HepG2 (cell line): ENCODE measurements at regions not wholly inside any gene's neighbourhood (a gene's known extent, or its start where the extent isn't known, plus 50 kb on each side); places are given as distances from the start of the nearest gene placed in this dataset.

Source experiments
- ATAC-seq: fragments of 200-7000 bp; cut with Tn5 transposase; 3 replicates; pipeline ENCODE4 v1.9.1; 2020; ENCODE audit warnings: mild to moderate bottlenecking, moderate library complexity
- BruUV-seq: library from RNA; stranded (reverse); fragments of 400-500 nt; replicated peaks from 2 replicates; lab custom pipeline; 2021; lab: Mats Ljungman, UMichigan
- CTCF ChIA-PET: fragments of 300-600 bp; formaldehyde crosslinking; extraction: SDS; loops from one replicate; lab custom pipeline; 2021; ENCODE audit warnings: low total read pairs, inconsistent platforms, low intra/inter-chr PET ratio; lab: Yijun Ruan, JAX
- POLR2A ChIA-PET: fragments of 350-600 bp; sonication (Branson Sonifier 250); formaldehyde crosslinking; loops from one replicate; lab custom pipeline; 2020; ENCODE audit warnings: antibody characterized with exemption, inconsistent platforms; lab: Yijun Ruan, JAX
- DNase-seq: peaks from one replicate; pipeline ENCODE4 v3.0.0-alpha.2; 2015; ENCODE audit warnings: low spot score
- FAIRE-seq: peaks from 3 replicates; lab custom pipeline; 2011; peaks lifted over from hg19 to GRCh38; lab: Jason Lieb, UNC
- H2AFZ ChIP-seq: one replicate; pipeline ENCODE4 v1.6.1; 2011; ENCODE audit warnings: low read length, inconsistent platforms
- H3K27ac ChIP-seq: fragments of 300-600 bp; 3 replicates; pipeline ENCODE4 v1.8.0; 2011; ENCODE audit warnings: mixed run types, mild to moderate bottlenecking, mixed read lengths, low read length, inconsistent platforms; ENCODE audit not compliant: insufficient read depth; ENCODE audit errors: extremely low read length
- H3K27me3 ChIP-seq, 2 experiments: fragments of 200-600 bp in 1 of 2; 2 replicates in 1 of 2; 3 replicates in 1 of 2; pipeline versions ENCODE4 v1.6.0 to v1.8.0; 2011; ENCODE audit warnings: low read length in 2 of 2, mild to moderate bottlenecking in 2 of 2, moderate library complexity in 2 of 2, inconsistent platforms in 1 of 2; ENCODE audit not compliant: insufficient read depth in 2 of 2, control insufficient read depth in 1 of 2
- H3K36me3 ChIP-seq, 2 experiments: fragments of 200-600 bp in 1 of 2; replicated peaks in 1 of 2; 2 replicates in 1 of 2; 3 replicates in 1 of 2; pipeline versions ENCODE4 v1.5.1 to v1.8.0; 2011; ENCODE audit warnings: low read length in 2 of 2, inconsistent platforms in 1 of 2; ENCODE audit not compliant: insufficient read depth in 2 of 2, control insufficient read depth in 1 of 2
- H3K4me1 ChIP-seq: 2 replicates; pipeline ENCODE4 v1.5.1; 2012; ENCODE audit warnings: low read length, inconsistent platforms; ENCODE audit not compliant: insufficient read depth
- H3K4me2 ChIP-seq: 2 replicates; pipeline ENCODE4 v1.6.0; 2011; ENCODE audit warnings: low read depth, low read length, inconsistent platforms
- H3K4me3 ChIP-seq, 3 experiments: fragments of 200-600 bp in 1 of 3; sonication (generic), shearing (Covaris generic) in 1 of 3; replicated peaks in 1 of 3; 2 replicates each; pipeline ENCODE4 v1.5.1; 2011 to 2016; ENCODE audit warnings: low read length in 3 of 3, inconsistent platforms in 2 of 3, low read depth in 2 of 3, mild to moderate bottlenecking in 2 of 3, control low read depth in 1 of 3, mixed read lengths in 1 of 3; ENCODE audit not compliant: insufficient read depth in 1 of 3
- H3K79me2 ChIP-seq: one replicate; pipeline ENCODE4 v1.6.1; 2011; ENCODE audit warnings: low read length, inconsistent platforms; ENCODE audit not compliant: insufficient read depth
- H3K9ac ChIP-seq: 2 replicates; pipeline ENCODE4 v1.6.0; 2011; ENCODE audit warnings: mild to moderate bottlenecking, low read depth, low read length, inconsistent platforms; ENCODE audit not compliant: insufficient read depth
- H3K9me3 ChIP-seq: 2 replicates; pipeline ENCODE4 v1.5.1; 2012; ENCODE audit warnings: mild to moderate bottlenecking, low read length
- H4K20me1 ChIP-seq: 2 replicates; pipeline ENCODE4 v1.6.0; 2011; ENCODE audit warnings: inconsistent platforms, mild to moderate bottlenecking, low read length, moderate library complexity; ENCODE audit not compliant: insufficient read depth
- DMTF1 ChIP-seq: sonication (generic); formaldehyde crosslinking; IDR thresholded peaks from 2 replicates; pipeline ENCODE4 v1.4.0; 2020; ENCODE audit warnings: mild to moderate bottlenecking, missing genetic modification reagents
- ELF3 ChIP-seq: IDR thresholded peaks from 2 replicates; pipeline ENCODE4 v1.6.1; 2016; ENCODE audit warnings: missing genetic modification reagents, missing compliant biosample characterization
- JUN ChIP-seq: sonication (generic); formaldehyde crosslinking; IDR thresholded peaks from 2 replicates; pipeline ENCODE4 v1.4.0; 2020; ENCODE audit warnings: mild to moderate bottlenecking, missing genetic modification reagents
- PRDM10 ChIP-seq: sonication (generic); formaldehyde crosslinking; IDR thresholded peaks from 2 replicates; pipeline ENCODE4 v1.4.0; 2020; ENCODE audit warnings: low read depth, missing genetic modification reagents
- SIX1 ChIP-seq: sonication (generic); formaldehyde crosslinking; IDR thresholded peaks from 2 replicates; pipeline ENCODE4 v1.4.0; 2020; ENCODE audit warnings: missing genetic modification reagents, borderline replicate concordance
- SP5 ChIP-seq: IDR thresholded peaks from 2 replicates; pipeline ENCODE4 v1.6.1; 2016; ENCODE audit warnings: low read depth, borderline replicate concordance
- ZNF136 ChIP-seq: sonication (generic); formaldehyde crosslinking; IDR thresholded peaks from 2 replicates; pipeline ENCODE4 v1.8.1; 2022; ENCODE audit warnings: low read depth, mild to moderate bottlenecking, moderate library complexity, missing genetic modification reagents
- ZNF251 ChIP-seq: sonication (generic); formaldehyde crosslinking; IDR thresholded peaks from 2 replicates; pipeline ENCODE4 v1.9.0; 2021; ENCODE audit warnings: mild to moderate bottlenecking, missing genetic modification reagents
- ZNF468 ChIP-seq: sonication (generic); formaldehyde crosslinking; IDR thresholded peaks from 2 replicates; pipeline ENCODE4 v1.8.0; 2022; ENCODE audit warnings: mild to moderate bottlenecking, moderate library complexity, missing genetic modification reagents
- ZNF597 ChIP-seq: sonication (generic); formaldehyde crosslinking; IDR thresholded peaks from 2 replicates; pipeline ENCODE4 v1.5.0; 2020; ENCODE audit warnings: missing genetic modification reagents
- ZNF670 ChIP-seq: sonication (generic); formaldehyde crosslinking; IDR thresholded peaks from 2 replicates; pipeline ENCODE4 v1.8.0; 2022; ENCODE audit warnings: mild to moderate bottlenecking, missing genetic modification reagents, borderline replicate concordance
- ZNF761 ChIP-seq: sonication (generic); formaldehyde crosslinking; conservative IDR thresholded peaks from 2 replicates; pipeline ENCODE4 v1.4.0; 2020; ENCODE audit warnings: mild to moderate bottlenecking, missing genetic modification reagents
- in situ Hi-C: cut with HindIII; loops from 2 replicates; pipeline ENCODE4 v1.10.0; 2017; ENCODE audit warnings: low pct_unique_long_range_greater_than_20kb; ENCODE audit not compliant: extremely low pct_ligation_motif_present
- intact Hi-C: fragments of 100-400 bp; cut with micrococcal nuclease; formaldehyde crosslinking; loops from one replicate; pipeline ENCODE4 v1.10.0; 2022; ENCODE audit not compliant: unreplicated experiment

DNA sequence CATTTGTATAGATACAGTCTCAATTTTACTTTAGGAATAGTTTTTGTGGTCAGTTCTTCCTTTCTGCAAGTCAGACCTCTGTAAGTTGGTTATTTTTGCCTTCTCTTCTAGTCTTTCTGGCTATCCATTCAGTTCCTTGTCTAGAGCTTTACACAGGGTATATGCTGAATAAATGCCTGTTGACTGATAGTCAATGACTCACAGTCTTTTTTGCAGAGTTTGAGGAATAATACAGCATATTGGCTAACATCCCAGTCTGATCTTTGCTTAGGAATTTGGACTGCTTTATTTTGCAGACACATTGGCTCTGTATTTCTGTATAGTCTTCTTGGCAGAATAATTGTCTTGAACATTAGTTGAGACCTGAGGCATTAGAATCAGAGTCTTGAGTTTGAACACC lies 132.4 kb downstream of the MAGEC1 start:
- BruUV-seq = no TSS peak
- no peak overlapping the region for H3K4me2 ChIP-seq
- in situ Hi-C loops = no loop called here
- peaks cover 52% of the 10 kb centered on the region for H3K9me3 ChIP-seq
- no peak overlapping the region for H2AFZ ChIP-seq
- ChIA-PET CTCF (no interaction called here), POLR2A (no interaction called here)
- H3K4me1 ChIP-seq = no peaks in the 10 kb centered on the region
- H3K27me3 ChIP-seq = no peaks in the 10 kb centered on the region
- no peak for TF ChIP-seq JUN (CRISPR knock-in tag)
- no peak for TF ChIP-seq DMTF1
- no peak for TF ChIP-seq ZNF670
- no peak for TF ChIP-seq ZNF597
- TF ChIP-seq ZNF251 (CRISPR knock-in tag) = no peak
- TF ChIP-seq ZNF468 (CRISPR knock-in tag) = no peak
- TF ChIP-seq ZNF136 = no peak
- no peak for TF ChIP-seq SIX1 (CRISPR knock-in tag)
- no peak for TF ChIP-seq PRDM10 (CRISPR knock-in tag)
- TF ChIP-seq ELF3 (CRISPR knock-in tag) = no peak
- TF ChIP-seq ZNF761 (CRISPR knock-in tag) = no peak
- no peak for TF ChIP-seq SP5 (CRISPR knock-in tag)
- ATAC-seq (no peak), DNase-seq (no peak), FAIRE-seq (no peak)
- intact Hi-C loops = no loop called here
- no peak overlapping the region for H3K4me3 ChIP-seq
- no peak overlapping the region for H3K27ac ChIP-seq
- H3K36me3 ChIP-seq = no peaks in the 10 kb centered on the region
- H4K20me1 ChIP-seq = no peaks in the 10 kb centered on the region
- no peaks in the 10 kb centered on the region for H3K79me2 ChIP-seq
- H3K9ac ChIP-seq = no peak overlapping the region
